ENCODE measurements at regions not wholly inside any gene's neighbourhood (a gene's known extent, or its start where the extent isn't known, plus 50 kb on each side); places are given as distances from the start of the nearest gene placed in this dataset.

DNA sequence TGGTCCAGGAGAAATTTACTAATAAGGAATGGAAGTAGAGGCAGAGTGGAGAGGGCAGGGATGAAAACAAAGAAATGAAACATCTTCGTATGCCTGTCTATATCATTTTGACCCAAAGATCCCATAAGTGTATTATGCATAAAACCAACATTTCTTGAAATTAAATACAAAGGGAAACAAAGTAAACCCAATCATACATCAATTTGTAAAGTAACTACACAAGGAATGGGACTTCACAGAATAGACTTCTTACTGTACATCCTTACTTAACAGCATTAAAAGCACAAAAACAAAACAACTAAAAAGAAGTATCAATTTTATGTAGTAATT lies 253.6 kb upstream of the CCDC179 start:
- TF ChIP-seq POLR2A (IDR thresholded peaks at IDR 0.05; ENCODE audit: low read depth, low read length) (no peak), PAX5 (IDR thresholded peaks at IDR 0.05; ENCODE audit: insufficient read depth, low read length, severe bottlenecking) (no peak), TAF1 (IDR thresholded peaks at IDR 0.05; ENCODE audit: low read depth, low read length) (no peak), POU2F2 (IDR thresholded peaks at IDR 0.05; ENCODE audit: low read depth, low read length) (no peak), SPI1 (IDR thresholded peaks at IDR 0.05; ENCODE audit: low read depth, low read length) (no peak)
